ENCODE measurements at regions not wholly inside any gene's neighbourhood (a gene's known extent, or its start where the extent isn't known, plus 50 kb on each side); places are given as distances from the start of the nearest gene placed in this dataset.

DNA sequence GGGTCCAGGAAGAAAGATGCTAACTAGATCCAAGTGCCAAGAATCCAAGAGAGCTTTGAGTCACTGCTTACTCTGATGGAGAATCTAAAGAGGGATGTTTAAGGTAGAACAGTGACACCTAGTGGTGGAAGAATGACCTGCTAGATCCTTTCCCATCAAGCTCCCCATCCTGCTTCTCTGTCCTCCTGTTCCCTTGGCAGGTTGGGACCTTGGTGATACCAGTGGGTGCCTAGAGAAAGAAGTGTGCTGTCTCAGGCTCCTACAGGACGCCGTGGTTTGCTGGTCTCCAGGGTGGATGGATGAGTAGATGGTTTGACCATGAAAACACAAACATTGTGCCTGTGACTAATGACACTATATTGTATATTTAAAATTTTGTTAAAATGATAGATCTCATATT lies 383.7 kb downstream of the TMEM135 start:
- TF ChIP-seq EZH2phosphoT487 (IDR thresholded peaks at IDR 0.05; ENCODE audit: low read depth) (no peak), CTCF (IDR thresholded peaks at IDR 0.05; ENCODE audit: low read depth, low read length) (peak; percentile 82)
